ENCODE measurements at regions not wholly inside any gene's neighbourhood (a gene's known extent, or its start where the extent isn't known, plus 50 kb on each side); places are given as distances from the start of the nearest gene placed in this dataset.
"Not testable (repeated sequence)": the region's sequence is repeated elsewhere in the genome, so short reads cannot be mapped to it uniquely, and the experiment has no call there.

- H3K9me3 ChIP-seq (ENCODE audit: control insufficient read depth, low read length, poor library complexity, severe bottlenecking); H3K27me3 Mint-ChIP-seq; H3K27ac Mint-ChIP-seq; H3K36me3 Mint-ChIP-seq (ENCODE audit: low read depth); H3K4me3 Mint-ChIP-seq; ATAC-seq; DNase-seq; H3K4me1 Mint-ChIP-seq: not testable (repeated sequence)
Observed at GRCh38 chr15:84360902-84361301, 125.3 kb downstream of the GOLGA6L4 start.

- not testable (repeated sequence) for H3K4me3 Mint-ChIP-seq; DNase-seq; H3K9me3 ChIP-seq (ENCODE audit: control insufficient read depth, low read length, poor library complexity, severe bottlenecking); H3K27ac Mint-ChIP-seq; H3K4me1 Mint-ChIP-seq; H3K36me3 Mint-ChIP-seq (ENCODE audit: low read depth); ATAC-seq
- peaks cover 18% of the 10 kb centered on the region for H3K27me3 Mint-ChIP-seq
Observed at GRCh38 chr15:84384421-84384820, 148.8 kb downstream of the GOLGA6L4 start.

DNA sequence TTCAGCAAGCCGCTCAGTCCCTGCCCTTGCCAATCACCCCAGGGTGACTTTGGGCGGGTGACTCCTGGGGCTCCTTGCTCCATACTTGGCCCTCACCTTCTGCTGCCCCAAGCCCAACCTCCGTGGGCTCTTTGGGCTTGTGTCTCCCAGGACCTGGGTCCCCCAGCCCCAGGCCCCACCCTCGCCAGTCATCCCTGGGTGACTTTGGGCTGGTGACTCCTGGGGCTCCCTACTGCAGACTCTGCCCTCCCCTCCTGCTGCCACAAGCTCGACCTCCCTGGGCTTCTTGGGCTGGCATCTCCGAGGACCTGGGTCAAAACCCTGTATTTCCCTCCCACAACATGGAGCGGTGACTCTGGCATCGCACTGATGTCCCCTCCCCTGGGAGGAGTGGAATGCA, 151.5 kb downstream of the GOLGA6L4 start:
- Mint-ChIP-seq H3K36me3 (ENCODE audit: low read depth) (peaks cover 7% of the 10 kb centered on the region), H3K4me1 (no peaks in the 10 kb centered on the region), H3K4me3 (no peak overlapping the region), H3K27ac (no peak overlapping the region), H3K27me3 (peaks cover 44% of the 10 kb centered on the region)
- ATAC-seq, result no peak
- H3K9me3 ChIP-seq (ENCODE audit: control insufficient read depth, low read length, poor library complexity, severe bottlenecking), result no peaks in the 10 kb centered on the region
- no peak for DNase-seq

- not testable (repeated sequence) for H3K9me3 ChIP-seq (ENCODE audit: control insufficient read depth, low read length, poor library complexity, severe bottlenecking); DNase-seq; H3K27ac Mint-ChIP-seq; H3K36me3 Mint-ChIP-seq (ENCODE audit: low read depth); H3K4me3 Mint-ChIP-seq; ATAC-seq; H3K4me1 Mint-ChIP-seq
- H3K27me3 Mint-ChIP-seq, result peaks cover 52% of the 10 kb centered on the region
Observed at GRCh38 chr15:84388201-84388600, 152.6 kb downstream of the GOLGA6L4 start.

DNA sequence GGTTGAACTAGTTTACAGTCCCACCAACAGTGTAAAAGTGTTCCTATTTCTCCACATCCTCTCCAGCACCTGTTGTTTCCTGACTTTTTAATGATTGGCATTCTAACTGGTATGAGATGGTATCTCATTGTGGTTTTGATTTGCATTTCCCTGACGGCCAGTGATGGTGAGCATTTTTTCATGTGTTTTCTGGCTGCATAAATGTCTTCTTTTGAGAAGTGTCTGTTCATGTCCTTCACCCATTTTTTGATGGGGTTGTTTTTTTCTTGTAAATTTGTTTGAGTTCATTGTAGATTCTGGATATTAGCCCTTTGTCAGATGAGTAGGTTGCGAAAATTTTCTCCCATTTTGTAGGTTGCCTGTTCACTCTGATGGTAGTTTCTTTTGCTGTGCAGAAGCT, 153.1 kb downstream of the GOLGA6L4 start:
- H3K4me1 Mint-ChIP-seq, result not testable (repeated sequence)
- H3K27me3 Mint-ChIP-seq, result peaks cover 57% of the 10 kb centered on the region

GRCh38 chr15:84390324-84390723, 154.8 kb downstream of the GOLGA6L4 start:
- H3K27ac Mint-ChIP-seq; ATAC-seq; H3K9me3 ChIP-seq (ENCODE audit: control insufficient read depth, low read length, poor library complexity, severe bottlenecking); DNase-seq; H3K36me3 Mint-ChIP-seq (ENCODE audit: low read depth); H3K4me3 Mint-ChIP-seq; H3K4me1 Mint-ChIP-seq: not testable (repeated sequence)
- peaks cover 52% of the 10 kb centered on the region for H3K27me3 Mint-ChIP-seq

More for the DNA sequence above, 153.1 kb downstream of the GOLGA6L4 start:
- not testable (repeated sequence) for DNase-seq; H3K4me3 Mint-ChIP-seq; ATAC-seq; H3K36me3 Mint-ChIP-seq (ENCODE audit: low read depth); H3K9me3 ChIP-seq (ENCODE audit: control insufficient read depth, low read length, poor library complexity, severe bottlenecking); H3K27ac Mint-ChIP-seq

DNA sequence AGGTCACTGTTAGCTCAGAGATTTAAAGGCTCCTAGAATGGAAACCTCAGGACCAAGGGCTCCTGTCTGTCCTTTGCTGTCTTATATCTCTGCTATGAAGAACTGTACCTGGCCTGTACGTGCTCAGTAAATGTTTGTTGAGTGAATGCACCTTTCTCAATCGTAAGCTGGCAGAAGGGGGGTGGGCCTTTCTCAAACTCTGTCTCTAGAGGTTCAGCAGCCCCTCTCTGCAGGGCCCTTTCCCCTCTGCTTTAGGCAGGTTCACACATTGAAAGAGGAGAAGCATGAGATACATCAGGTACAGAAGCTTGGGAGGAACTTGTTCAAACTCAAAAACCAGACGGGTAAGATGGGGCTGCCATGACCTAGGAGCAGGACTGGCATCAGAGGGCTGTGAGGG, 155.6 kb downstream of the GOLGA6L4 start:
- H3K9me3 ChIP-seq (ENCODE audit: control insufficient read depth, low read length, poor library complexity, severe bottlenecking), result no peaks in the 10 kb centered on the region
- Mint-ChIP-seq H3K36me3 (ENCODE audit: low read depth) (peaks cover 8% of the 10 kb centered on the region), H3K27me3 (peaks cover 52% of the 10 kb centered on the region), H3K4me1 (no peaks in the 10 kb centered on the region), H3K27ac (no peak overlapping the region), H3K4me3 (no peak overlapping the region)
- DNase-seq (no peak), ATAC-seq (no peak)

DNA sequence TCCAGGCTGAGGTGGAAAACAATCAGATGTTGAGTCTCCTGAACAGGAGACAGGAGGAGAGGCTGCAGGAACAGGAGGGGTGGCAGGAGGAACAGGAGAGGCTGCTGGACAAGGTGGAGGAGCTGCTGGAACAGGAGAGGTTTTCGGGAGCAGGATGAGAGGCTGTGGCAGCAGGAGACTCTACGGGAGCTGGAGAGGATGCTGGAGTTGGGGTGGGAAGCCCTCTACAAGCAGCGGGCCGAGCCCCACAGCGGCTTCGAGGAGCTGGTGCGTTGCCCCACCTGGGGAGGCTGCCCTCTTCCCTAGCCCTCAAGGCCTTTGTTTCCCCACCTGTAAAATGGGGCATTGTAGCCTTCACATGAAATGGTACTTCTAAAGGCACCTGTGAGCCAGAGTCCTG, 156.4 kb downstream of the GOLGA6L4 start:
- not testable (repeated sequence) for ATAC-seq; H3K4me3 Mint-ChIP-seq; H3K36me3 Mint-ChIP-seq (ENCODE audit: low read depth); H3K9me3 ChIP-seq (ENCODE audit: control insufficient read depth, low read length, poor library complexity, severe bottlenecking); H3K4me1 Mint-ChIP-seq; DNase-seq; H3K27ac Mint-ChIP-seq
- H3K27me3 Mint-ChIP-seq, result peaks cover 50% of the 10 kb centered on the region

DNA sequence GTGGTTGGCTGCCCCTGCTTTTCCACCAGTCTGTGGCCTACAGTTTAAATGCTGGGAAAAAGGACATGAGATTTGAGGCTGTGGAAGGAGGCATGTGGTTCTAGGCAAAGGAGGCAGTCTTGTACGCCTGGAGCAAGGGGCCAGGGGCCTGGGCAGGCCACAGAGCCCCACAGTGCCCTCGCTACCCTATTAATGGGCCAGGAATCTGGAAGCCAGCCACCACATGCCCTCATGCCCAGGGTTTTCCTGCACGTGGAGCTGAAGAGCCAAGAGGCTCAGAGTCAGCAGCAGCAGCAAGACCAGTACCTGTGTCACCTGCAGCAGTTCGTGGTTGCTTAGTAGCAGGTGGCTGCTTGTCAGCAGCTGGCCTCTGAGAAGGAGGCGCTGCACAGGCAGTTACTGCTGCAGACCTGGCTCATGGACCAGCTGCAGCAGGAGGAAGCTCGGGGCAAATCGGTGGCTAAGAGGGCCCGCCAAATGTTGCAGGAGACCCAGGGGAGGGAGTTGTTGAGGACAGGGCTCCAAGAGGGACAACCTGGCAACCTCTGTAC, 157.9 kb downstream of the GOLGA6L4 start:
- peaks cover 53% of the 10 kb centered on the region for H3K27me3 Mint-ChIP-seq
- H3K4me1 Mint-ChIP-seq; H3K36me3 Mint-ChIP-seq (ENCODE audit: low read depth); DNase-seq; H3K4me3 Mint-ChIP-seq; H3K9me3 ChIP-seq (ENCODE audit: control insufficient read depth, low read length, poor library complexity, severe bottlenecking); H3K27ac Mint-ChIP-seq; ATAC-seq: not testable (repeated sequence)

DNA sequence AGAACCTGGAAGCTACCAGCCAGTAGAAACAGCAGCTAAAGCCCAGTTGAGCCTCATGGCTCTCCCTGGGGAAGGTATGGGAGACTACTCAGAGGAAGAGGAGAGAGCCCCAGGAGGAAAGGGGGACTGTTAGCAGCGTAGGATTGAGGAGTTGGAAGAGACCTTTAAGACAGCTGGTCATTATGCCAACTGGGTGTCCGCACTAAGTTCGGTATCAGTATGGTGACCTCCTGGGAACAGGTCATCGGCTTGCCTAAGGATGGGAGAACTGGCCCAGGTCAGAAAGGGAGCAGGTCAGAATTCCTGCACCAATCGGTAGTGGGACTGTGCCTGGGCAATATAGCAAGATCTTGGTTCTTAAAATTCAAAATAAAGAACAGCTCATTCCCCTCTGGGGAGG, 158.4 kb downstream of the GOLGA6L4 start:
- H3K27ac Mint-ChIP-seq; DNase-seq; H3K4me1 Mint-ChIP-seq; H3K4me3 Mint-ChIP-seq; H3K36me3 Mint-ChIP-seq (ENCODE audit: low read depth); ATAC-seq; H3K9me3 ChIP-seq (ENCODE audit: control insufficient read depth, low read length, poor library complexity, severe bottlenecking): not testable (repeated sequence)
- peaks cover 53% of the 10 kb centered on the region for H3K27me3 Mint-ChIP-seq

DNA sequence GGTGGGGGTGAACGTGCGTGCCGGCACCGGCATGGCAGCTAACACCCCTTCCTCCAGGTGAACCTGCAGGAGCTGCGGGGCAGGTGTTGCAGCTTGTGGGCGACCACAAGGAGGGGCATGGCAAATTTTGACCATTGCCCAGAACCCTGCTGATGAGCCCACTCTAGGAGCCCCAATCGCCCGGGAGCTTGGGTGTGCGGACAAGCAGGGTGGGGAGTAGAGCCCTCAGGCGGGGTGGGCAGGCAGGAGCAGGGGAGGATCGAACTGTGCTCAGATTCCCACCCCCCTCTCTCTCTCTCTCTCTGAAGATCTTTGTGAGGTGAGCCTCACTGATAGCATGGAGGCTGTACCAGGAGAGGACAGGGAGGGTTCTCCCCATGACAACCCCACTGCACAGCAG, 159.8 kb downstream of the GOLGA6L4 start:
- H3K36me3 Mint-ChIP-seq (ENCODE audit: low read depth); H3K4me3 Mint-ChIP-seq; H3K4me1 Mint-ChIP-seq; H3K9me3 ChIP-seq (ENCODE audit: control insufficient read depth, low read length, poor library complexity, severe bottlenecking); ATAC-seq; H3K27ac Mint-ChIP-seq; DNase-seq: not testable (repeated sequence)
- peaks cover 42% of the 10 kb centered on the region for H3K27me3 Mint-ChIP-seq

DNA sequence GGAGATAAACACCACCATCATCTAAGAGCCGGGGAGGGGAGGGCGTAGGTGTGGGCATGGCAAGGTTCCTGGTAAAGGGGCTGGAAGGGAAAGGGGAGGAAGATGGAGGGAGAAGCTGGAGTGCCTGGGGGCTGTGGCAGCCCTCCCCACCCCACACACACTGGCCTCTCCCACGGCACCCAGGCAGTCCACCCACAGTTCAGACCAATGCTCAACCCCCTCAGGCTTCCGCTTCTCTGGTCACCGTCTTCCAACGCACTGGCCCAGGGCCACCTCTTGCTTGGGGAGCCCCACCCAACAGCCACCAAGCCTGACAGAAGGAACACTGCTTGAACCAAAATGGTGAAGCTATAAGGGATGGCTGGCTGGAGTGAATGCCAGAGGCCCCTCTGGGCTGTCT, 160.3 kb downstream of the GOLGA6L4 start:
- H3K4me3 Mint-ChIP-seq; H3K4me1 Mint-ChIP-seq; DNase-seq; H3K36me3 Mint-ChIP-seq (ENCODE audit: low read depth); H3K9me3 ChIP-seq (ENCODE audit: control insufficient read depth, low read length, poor library complexity, severe bottlenecking); H3K27ac Mint-ChIP-seq; ATAC-seq: not testable (repeated sequence)
- peaks cover 37% of the 10 kb centered on the region for H3K27me3 Mint-ChIP-seq

GRCh38 chr15:84397066-84397465, 161.5 kb downstream of the GOLGA6L4 start:
- ATAC-seq; H3K9me3 ChIP-seq (ENCODE audit: control insufficient read depth, low read length, poor library complexity, severe bottlenecking); DNase-seq; H3K4me3 Mint-ChIP-seq; H3K36me3 Mint-ChIP-seq (ENCODE audit: low read depth); H3K27ac Mint-ChIP-seq; H3K4me1 Mint-ChIP-seq: not testable (repeated sequence)
- H3K27me3 Mint-ChIP-seq, result peaks cover 25% of the 10 kb centered on the region

DNA sequence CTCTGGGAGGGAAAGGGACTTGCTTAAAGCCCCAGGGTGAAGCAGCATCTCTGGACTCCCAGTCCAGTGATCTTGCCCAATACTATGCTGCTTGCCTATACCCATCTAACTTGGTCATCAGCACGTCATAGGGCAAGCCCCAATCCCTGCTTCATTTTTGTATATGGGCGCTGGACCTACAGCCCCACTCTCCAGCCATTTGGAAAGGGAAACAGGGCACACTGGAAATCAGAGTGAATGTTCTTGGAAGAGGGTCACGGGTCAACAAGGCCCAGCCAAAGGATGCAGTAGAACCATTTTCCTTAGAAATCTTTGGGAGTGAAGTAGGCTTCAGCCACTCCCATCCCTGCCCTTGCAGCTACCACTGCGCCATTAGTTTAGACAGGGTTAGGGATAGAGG, 162.5 kb downstream of the GOLGA6L4 start:
- not testable (repeated sequence) for H3K4me3 Mint-ChIP-seq; H3K4me1 Mint-ChIP-seq; H3K9me3 ChIP-seq (ENCODE audit: control insufficient read depth, low read length, poor library complexity, severe bottlenecking); ATAC-seq; H3K27ac Mint-ChIP-seq; DNase-seq; H3K36me3 Mint-ChIP-seq (ENCODE audit: low read depth)
- H3K27me3 Mint-ChIP-seq, result peaks cover 18% of the 10 kb centered on the region

Data from T-helper 17 cell (primary cell).